ENCODE measurements at regions not wholly inside any gene's neighbourhood (a gene's known extent, or its start where the extent isn't known, plus 50 kb on each side); places are given as distances from the start of the nearest gene placed in this dataset.
A peak's percentile ranks its signal among the peaks of the same experiment; 100 is the strongest.

DNA sequence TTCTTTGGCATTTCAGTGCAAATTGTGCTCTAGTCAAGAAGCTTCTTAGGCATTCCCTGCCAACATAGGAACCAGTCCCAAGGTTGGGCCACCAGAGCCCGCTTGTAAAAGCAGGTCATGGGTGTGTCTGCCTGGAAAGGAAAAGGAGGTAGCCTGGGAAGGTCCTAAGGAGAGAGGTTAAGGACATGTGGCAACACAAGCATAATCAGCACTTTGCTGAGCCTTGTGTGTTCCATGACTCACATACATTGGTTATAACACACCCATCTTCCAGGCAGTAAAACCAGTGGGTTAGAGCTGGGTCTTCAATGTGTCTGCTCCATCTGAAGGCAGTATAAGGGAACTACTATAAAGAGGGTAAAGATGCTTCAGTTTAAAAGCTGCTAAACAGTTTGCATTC is 165.0 kb downstream of the FHIP1A start:
- ChIA-PET POLR2A (ENCODE audit: low non-redundant PET) (no interaction called here), CTCF (interaction anchor here (0.5 to 0.6 kb wide), 3 partner anchors 13 to 522 kb away, joined by 3 to 6 read pairs (median 4); no protein-coding TSS in a partner anchor)
- peak; percentile 41 for DNase-seq (ENCODE audit: low spot score)
- TF ChIP-seq, protein P1, sequence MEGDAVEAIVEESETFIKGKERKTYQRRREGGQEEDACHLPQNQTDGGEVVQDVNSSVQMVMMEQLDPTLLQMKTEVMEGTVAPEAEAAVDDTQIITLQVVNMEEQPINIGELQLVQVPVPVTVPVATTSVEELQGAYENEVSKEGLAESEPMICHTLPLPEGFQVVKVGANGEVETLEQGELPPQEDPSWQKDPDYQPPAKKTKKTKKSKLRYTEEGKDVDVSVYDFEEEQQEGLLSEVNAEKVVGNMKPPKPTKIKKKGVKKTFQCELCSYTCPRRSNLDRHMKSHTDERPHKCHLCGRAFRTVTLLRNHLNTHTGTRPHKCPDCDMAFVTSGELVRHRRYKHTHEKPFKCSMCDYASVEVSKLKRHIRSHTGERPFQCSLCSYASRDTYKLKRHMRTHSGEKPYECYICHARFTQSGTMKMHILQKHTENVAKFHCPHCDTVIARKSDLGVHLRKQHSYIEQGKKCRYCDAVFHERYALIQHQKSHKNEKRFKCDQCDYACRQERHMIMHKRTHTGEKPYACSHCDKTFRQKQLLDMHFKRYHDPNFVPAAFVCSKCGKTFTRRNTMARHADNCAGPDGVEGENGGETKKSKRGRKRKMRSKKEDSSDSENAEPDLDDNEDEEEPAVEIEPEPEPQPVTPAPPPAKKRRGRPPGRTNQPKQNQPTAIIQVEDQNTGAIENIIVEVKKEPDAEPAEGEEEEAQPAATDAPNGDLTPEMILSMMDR (conservative IDR thresholded peaks at IDR 0.05; ENCODE audit: low read depth) = no peak
- no peak overlapping the region for H3K27ac ChIP-seq

DNA sequence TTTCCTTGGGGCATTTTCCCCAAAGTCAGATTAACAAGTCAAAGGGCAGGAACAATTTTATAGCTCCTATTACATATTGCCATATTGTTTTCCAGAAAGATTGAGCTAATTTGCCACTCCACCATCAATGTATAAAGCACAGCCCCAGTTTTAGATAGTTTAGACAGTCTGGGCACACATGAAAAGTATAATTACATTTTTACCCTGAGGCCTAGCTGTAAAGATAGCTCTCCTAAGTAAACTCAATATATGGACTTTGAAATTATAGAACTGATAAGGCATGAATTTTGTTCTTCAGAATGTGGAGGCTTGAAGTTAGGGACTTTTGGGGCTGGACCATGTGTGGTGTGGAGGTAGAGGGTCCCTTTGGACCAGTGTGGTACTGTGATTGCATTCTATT is 166.0 kb downstream of the FHIP1A start:
- peak overlapping the region; percentile 33; the same call in 1 of the 2 replicates for H3K27ac ChIP-seq
- POLR2A ChIA-PET (ENCODE audit: low non-redundant PET) = interaction anchor here (0.5 kb wide), 1 partner anchor 10 kb away, joined by 3 read pairs; no protein-coding TSS in a partner anchor
- DNase-seq (ENCODE audit: low spot score) = no peak
- TF ChIP-seq, protein P1 (conservative IDR thresholded peaks at IDR 0.05; ENCODE audit: low read depth) = no peak
- CTCF ChIA-PET = no interaction called here

DNA sequence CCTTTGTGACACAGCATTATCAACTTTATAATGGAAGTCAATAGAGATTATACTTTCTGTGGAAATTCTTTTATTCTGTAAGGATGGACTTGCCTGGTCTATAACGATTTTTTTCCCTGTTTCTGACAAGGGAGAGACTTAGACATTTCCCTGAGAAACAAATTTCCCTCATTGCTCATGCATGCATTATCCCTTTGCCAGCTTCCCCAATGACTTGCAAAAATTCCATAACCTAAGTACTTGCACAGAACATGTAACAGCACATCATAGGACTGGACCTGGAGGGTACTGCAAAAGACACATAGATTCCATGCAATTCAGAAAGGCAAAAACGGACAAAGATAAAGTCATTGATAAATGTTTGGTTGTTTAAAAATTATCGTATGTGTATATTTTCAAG is 166.7 kb downstream of the FHIP1A start:
- TF ChIP-seq, protein P1 (conservative IDR thresholded peaks at IDR 0.05; ENCODE audit: low read depth) = no peak
- no peak overlapping the region for H3K27ac ChIP-seq
- DNase-seq (ENCODE audit: low spot score) = no peak
- POLR2A ChIA-PET (ENCODE audit: low non-redundant PET) = interaction anchor here (0.5 kb wide), 1 partner anchor 9 kb away, joined by 3 read pairs; no protein-coding TSS in a partner anchor
- CTCF ChIA-PET = interaction anchor here (0.6 kb wide), 1 partner anchor 204 kb away, joined by 3 read pairs; no protein-coding TSS in a partner anchor

DNA sequence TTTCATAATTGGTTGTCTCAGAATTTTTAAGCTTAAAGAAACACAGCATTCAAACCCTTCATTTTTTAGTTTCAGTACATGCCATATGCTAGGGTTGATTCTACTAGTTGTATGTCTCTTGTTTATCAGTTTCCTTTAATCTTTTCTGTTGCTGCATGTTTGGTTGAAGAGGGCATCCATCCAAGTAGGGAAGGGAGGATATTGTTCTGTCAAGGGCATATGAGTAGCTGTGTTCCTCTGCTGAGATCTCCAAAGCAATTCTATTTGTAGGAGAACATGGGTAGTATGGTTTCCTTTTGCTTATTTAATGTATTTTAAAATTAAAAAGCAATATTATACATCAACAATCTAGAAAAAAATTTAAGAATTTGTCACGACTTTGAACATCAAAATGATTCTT is 167.7 kb downstream of the FHIP1A start:
- POLR2A ChIA-PET (ENCODE audit: low non-redundant PET) = no interaction called here
- CTCF ChIA-PET = interaction anchor here (0.6 to 0.7 kb wide), 3 partner anchors 797 to 880 kb away, joined by 3 to 4 read pairs (median 3); no protein-coding TSS in a partner anchor
- DNase-seq (ENCODE audit: low spot score) = no peak
- no peak overlapping the region for H3K27ac ChIP-seq
- TF ChIP-seq, protein P1 (conservative IDR thresholded peaks at IDR 0.05; ENCODE audit: low read depth) = no peak

DNA sequence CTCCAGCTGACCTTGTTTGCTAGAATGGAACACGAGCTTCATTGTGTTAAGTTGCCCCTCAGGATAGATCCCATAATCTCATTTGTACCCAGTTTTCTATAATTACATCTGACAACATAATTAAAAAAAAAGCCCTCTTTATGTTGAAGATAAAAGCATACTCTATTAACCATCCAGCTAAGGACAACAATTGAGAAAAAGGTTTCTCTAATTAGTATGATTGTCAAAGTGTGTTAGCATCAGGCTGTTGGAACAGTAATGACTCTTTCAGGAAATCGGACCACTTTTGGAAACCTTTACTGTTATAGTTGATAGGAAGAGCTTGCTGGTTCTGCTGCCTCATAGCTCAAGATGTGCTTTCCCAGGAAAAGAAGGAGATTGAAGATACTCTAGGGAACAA is 172.6 kb downstream of the FHIP1A start:
- no peak for DNase-seq (ENCODE audit: low spot score)
- ChIA-PET POLR2A (ENCODE audit: low non-redundant PET) (no interaction called here), CTCF (interaction anchor here (0.6 to 0.7 kb wide), 3 partner anchors 59 to 484 kb away, joined by 3 to 10 read pairs (median 5); no protein-coding TSS in a partner anchor)
- no peak overlapping the region for H3K27ac ChIP-seq
- TF ChIP-seq, protein P1 (conservative IDR thresholded peaks at IDR 0.05; ENCODE audit: low read depth) = no peak

DNA sequence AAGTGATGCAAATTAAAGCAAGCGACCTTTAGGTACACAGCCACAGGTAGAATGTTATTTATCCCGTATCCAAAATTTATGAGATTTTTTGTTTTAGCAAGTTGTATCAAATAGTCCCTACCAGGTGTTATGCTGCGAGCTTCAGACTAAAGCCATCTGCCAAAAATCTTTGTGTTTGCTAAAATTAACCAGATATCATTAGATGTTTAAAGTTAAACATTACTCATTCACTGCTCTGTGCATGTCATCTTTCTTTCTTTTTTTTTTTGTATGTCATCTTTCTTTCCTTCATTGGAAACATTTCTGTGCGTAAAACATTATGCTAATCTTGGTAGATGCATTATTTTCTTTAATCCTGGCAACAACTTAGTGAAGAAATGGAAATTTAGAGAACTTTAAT is 173.1 kb downstream of the FHIP1A start:
- DNase-seq (ENCODE audit: low spot score) = no peak
- TF ChIP-seq, protein P1 (conservative IDR thresholded peaks at IDR 0.05; ENCODE audit: low read depth) = no peak
- ChIA-PET CTCF (interaction anchor here (0.7 kb wide), 2 partner anchors 58 to 290 kb away, joined by 3 to 5 read pairs; no protein-coding TSS in a partner anchor), POLR2A (ENCODE audit: low non-redundant PET) (no interaction called here)
- H3K27ac ChIP-seq = no peak overlapping the region

Data from RWPE1 (cell line).